22Rv1 (cell line): ENCODE measurements at regions not wholly inside any gene's neighbourhood (a gene's known extent, or its start where the extent isn't known, plus 50 kb on each side); places are given as distances from the start of the nearest gene placed in this dataset.

Experiments
- H3K27ac ChIP-seq: fragments of 450-650 bp; 2 replicates; pipeline ENCODE4 v1.5.1; 2017
- ZFX ChIP-seq: fragments of 450-650 bp; IDR thresholded peaks from 2 replicates; pipeline ENCODE4 v1.6.1; 2017; ENCODE audit warnings: antibody characterized with exemption, borderline replicate concordance
- TF ChIP-seq, protein P1 (sequence below): fragments of 450-650 bp; IDR thresholded peaks from 2 replicates; pipeline ENCODE4 v1.5.1; 2017; ENCODE audit warnings: mild to moderate bottlenecking

DNA sequence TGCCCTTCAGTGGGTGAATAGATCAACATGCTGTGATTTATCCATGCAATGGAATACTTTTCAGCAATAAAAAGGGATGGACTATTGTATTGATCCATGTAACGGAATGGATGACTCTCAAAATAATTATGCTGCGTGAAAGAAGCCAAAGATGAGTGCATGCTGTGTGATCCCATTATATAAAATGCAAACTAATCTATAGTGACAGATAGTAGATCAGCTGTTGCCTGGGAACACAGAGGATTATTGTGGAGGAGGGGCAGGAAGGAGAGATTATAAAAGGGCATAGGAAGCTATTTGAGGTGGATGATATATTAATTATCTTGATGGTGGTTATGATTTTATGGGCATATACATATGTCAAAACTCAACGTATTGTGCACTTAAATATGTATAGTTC, 55.5 kb upstream of the ADAM23 start:
- TF ChIP-seq, protein P1, sequence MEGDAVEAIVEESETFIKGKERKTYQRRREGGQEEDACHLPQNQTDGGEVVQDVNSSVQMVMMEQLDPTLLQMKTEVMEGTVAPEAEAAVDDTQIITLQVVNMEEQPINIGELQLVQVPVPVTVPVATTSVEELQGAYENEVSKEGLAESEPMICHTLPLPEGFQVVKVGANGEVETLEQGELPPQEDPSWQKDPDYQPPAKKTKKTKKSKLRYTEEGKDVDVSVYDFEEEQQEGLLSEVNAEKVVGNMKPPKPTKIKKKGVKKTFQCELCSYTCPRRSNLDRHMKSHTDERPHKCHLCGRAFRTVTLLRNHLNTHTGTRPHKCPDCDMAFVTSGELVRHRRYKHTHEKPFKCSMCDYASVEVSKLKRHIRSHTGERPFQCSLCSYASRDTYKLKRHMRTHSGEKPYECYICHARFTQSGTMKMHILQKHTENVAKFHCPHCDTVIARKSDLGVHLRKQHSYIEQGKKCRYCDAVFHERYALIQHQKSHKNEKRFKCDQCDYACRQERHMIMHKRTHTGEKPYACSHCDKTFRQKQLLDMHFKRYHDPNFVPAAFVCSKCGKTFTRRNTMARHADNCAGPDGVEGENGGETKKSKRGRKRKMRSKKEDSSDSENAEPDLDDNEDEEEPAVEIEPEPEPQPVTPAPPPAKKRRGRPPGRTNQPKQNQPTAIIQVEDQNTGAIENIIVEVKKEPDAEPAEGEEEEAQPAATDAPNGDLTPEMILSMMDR = no peak
- TF ChIP-seq ZFX = no peak
- H3K27ac ChIP-seq = no peak overlapping the region

DNA sequence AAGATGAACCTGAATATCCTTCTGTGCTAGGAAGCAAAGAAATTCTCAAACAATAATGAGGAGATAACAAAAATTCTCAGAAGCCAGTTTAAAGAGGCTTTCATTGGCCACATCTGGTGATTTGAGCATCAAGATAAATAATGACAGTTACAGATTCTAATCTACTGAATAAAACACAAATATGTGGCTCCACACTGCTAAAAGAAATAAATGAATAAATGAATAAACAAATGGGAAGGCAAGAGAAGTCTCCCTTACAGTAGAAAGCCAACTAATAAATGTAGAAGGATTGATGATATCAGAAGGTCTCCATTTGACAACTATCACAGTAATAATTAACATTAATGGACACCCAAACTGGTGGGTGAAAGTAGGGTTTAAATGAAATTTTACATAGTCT, 54.6 kb upstream of the ADAM23 start:
- H3K27ac ChIP-seq = no peak overlapping the region
- no peak for TF ChIP-seq ZFX
- TF ChIP-seq, protein P1 = no peak

DNA sequence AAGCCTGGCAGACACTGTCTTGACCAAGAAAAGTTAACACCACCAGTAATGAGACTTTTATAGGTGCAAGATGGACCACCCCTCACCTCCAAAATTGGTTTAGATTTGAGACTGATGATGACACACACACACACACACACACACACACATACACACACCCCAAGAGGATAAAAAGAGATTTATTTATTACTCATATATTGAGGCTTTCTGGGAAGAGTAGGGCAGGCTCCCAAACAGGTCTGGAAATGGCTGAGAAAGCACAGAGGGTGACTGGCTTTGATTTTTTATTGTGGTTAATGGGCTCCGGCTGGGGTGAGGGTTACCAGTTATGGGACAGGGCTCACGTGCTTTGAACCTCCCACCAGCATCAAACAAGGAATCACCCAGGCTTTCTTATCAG, 54.2 kb upstream of the ADAM23 start:
- no peak overlapping the region for H3K27ac ChIP-seq
- TF ChIP-seq, protein P1 = no peak
- TF ChIP-seq ZFX = no peak

DNA sequence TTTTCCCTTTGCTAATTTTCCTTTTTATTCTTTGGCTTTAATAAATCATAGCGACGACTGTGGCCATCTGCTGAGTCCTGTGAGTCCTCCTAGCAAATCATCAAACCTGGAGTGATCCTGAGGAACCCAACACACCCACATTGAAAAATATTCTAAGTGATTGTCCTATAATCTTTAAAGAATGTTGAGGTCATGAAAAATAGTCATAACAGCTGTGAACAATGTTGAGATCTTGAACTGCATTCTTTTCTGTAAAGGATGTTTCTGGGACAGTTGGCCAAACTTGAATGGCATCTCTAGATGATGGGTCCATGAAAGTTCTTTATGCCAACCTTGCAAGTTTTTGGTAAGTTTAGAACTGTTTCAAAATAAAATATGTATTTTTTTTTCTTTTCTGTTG, 53.2 kb upstream of the ADAM23 start:
- no peak overlapping the region for H3K27ac ChIP-seq

DNA sequence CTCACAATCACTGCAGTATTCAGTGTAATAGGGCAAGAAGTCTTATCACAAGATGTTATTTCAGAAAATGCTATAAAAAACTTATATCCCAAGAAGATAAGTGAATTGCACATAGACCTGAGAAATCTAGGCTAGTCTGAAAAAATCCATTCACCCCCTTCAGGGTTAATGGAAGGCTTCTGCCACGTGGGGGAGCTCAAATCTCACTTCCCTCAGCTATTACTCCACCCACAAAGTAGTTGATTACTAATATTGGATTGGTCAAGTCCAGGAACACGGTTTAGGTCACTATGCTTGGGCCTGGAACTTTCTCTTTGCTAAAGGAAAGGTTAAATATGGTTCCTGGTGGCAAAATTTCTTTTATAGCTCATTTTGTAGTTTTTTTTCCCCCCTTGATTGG, 51.2 kb upstream of the ADAM23 start:
- TF ChIP-seq ZFX = no peak
- TF ChIP-seq, protein P1 = peak; percentile 82

More for the DNA sequence above, 53.2 kb upstream of the ADAM23 start:
- TF ChIP-seq ZFX = no peak
- TF ChIP-seq, protein P1 = no peak

More for the DNA sequence above, 51.2 kb upstream of the ADAM23 start:
- H3K27ac ChIP-seq = no peak overlapping the region
